HCT116 (cell line): ENCODE measurements at regions not wholly inside any gene's neighbourhood (a gene's known extent, or its start where the extent isn't known, plus 50 kb on each side); places are given as distances from the start of the nearest gene placed in this dataset.

Experiments
- CTCF ChIP-seq, 3 experiments: fragments of 200-600 bp in 1 of 3; sonication (generic) in 1 of 3; IDR thresholded peaks in 2 of 3; conservative IDR thresholded peaks in 1 of 3; 2 replicates each; pipeline ENCODE4 v1.5.1; 2012 to 2017; ENCODE audit warnings: low read depth in 2 of 3, low read length in 2 of 3, antibody characterized with exemption in 1 of 3, borderline replicate concordance in 1 of 3, control low read depth in 1 of 3, mild to moderate bottlenecking in 1 of 3, mixed read lengths in 1 of 3, mixed run types in 1 of 3, moderate library complexity in 1 of 3; ENCODE audit not compliant: insufficient read depth in 1 of 3
- EZH2 ChIP-seq: fragments of 200-600 bp; sonication (generic); IDR thresholded peaks from 2 replicates; pipeline ENCODE4 v1.6.1; 2017; ENCODE audit warnings: antibody characterized with exemption, mixed run types
- POLR2A ChIP-seq: IDR thresholded peaks from 2 replicates; pipeline ENCODE4 v1.7.0; 2011; ENCODE audit warnings: borderline replicate concordance; ENCODE audit not compliant: insufficient read depth, insufficient read length; ENCODE audit errors: extremely low read depth
- POLR2AphosphoS5 ChIP-seq: IDR thresholded peaks from 2 replicates; pipeline ENCODE4 v1.6.1; 2011; ENCODE audit warnings: mild to moderate bottlenecking, low read depth, low read length, moderate library complexity
- REST ChIP-seq: IDR thresholded peaks from 2 replicates; pipeline ENCODE4 v1.6.1; 2012; ENCODE audit warnings: low read depth
- SIN3A ChIP-seq: IDR thresholded peaks from 2 replicates; pipeline ENCODE4 v1.6.1; 2012; ENCODE audit warnings: low read depth
- TF ChIP-seq, protein P1 (sequence below): IDR thresholded peaks from 2 replicates; pipeline ENCODE4 v1.6.1; 2012

DNA sequence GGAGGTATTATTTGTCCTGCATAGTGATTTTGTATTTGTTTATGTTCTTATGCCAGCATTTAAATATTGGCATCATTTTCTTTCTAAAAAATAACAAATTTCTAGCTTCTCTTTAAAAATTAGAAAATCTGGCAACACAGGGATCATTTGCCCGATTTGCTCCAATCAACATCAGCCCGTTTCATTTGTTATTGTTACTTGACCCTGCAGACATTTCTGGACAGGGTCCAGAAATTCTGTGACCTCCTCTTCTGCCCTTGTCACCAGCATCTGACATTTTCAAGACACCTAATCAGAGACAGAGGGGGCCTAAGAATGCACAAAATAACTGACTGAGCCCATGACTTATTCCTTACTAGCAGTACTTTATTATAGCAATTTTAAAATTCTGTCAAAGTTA lies 253.3 kb downstream of the MREG start:
- TF ChIP-seq EZH2 (no peak), CTCF (IDR thresholded peaks at IDR 0.05 in 2 of 3, conservative IDR thresholded peaks at IDR 0.05 in 1 of 3; ENCODE audit: borderline replicate concordance in 1 of 3, insufficient read depth in 1 of 3, low read depth in 2 of 3, low read length in 2 of 3) (no peak), SIN3A (no peak), REST (no peak), POLR2A (no peak), POLR2AphosphoS5 (no peak)
- TF ChIP-seq, protein P1, sequence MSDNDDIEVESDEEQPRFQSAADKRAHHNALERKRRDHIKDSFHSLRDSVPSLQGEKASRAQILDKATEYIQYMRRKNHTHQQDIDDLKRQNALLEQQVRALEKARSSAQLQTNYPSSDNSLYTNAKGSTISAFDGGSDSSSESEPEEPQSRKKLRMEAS, result no peak
